ENCODE measurements at regions not wholly inside any gene's neighbourhood (a gene's known extent, or its start where the extent isn't known, plus 50 kb on each side); places are given as distances from the start of the nearest gene placed in this dataset.
"Not testable (repeated sequence)": the region's sequence is repeated elsewhere in the genome, so short reads cannot be mapped to it uniquely, and the experiment has no call there.

GRCh38 chr12:83559650-83560049 lies 872.9 kb downstream of the TMTC2 start:
- Histone ChIP-seq H3K9ac (ENCODE audit: low read length) (no peak overlapping the region), H4K20me1 (ENCODE audit: insufficient read depth, low read length) (no peaks in the 10 kb centered on the region), H3K9me3 (ENCODE audit: low read length) (no peaks in the 10 kb centered on the region), H3K36me3 (ENCODE audit: insufficient read depth, low read length) (no peaks in the 10 kb centered on the region), H3K4me2 (ENCODE audit: low read length) (no peak overlapping the region), H2AFZ (ENCODE audit: low read length) (no peak overlapping the region), H3K4me3 (ENCODE audit: low read depth, low read length, poor library complexity, severe bottlenecking) (no peak overlapping the region), H3K27me3 (ENCODE audit: insufficient read depth, low read length) (no peaks in the 10 kb centered on the region), H3K27ac (ENCODE audit: low read depth, low read length, poor library complexity, severe bottlenecking) (no peak overlapping the region), H3K4me1 (ENCODE audit: insufficient read depth, low read length, severe bottlenecking) (no peaks in the 10 kb centered on the region), H3K79me2 (ENCODE audit: insufficient read depth, low read length) (no peaks in the 10 kb centered on the region), H3K9me2 (ENCODE audit: low read depth, low read length) (no peaks in the 10 kb centered on the region), H3F3A (ENCODE audit: insufficient read depth, low read length) (no peaks in the 10 kb centered on the region)
- TF ChIP-seq CTCF (IDR thresholded peaks at IDR 0.05; ENCODE audit: low read length) (no peak), EZH2 (IDR thresholded peaks at IDR 0.05; ENCODE audit: borderline replicate concordance, low read length) (no peak)

GRCh38 chr12:83556040-83556439 lies 869.3 kb downstream of the TMTC2 start:
- not testable (repeated sequence) for H3K4me2 ChIP-seq (ENCODE audit: low read length); H4K20me1 ChIP-seq (ENCODE audit: insufficient read depth, low read length); H3K36me3 ChIP-seq (ENCODE audit: insufficient read depth, low read length); H3K4me3 ChIP-seq (ENCODE audit: low read depth, low read length, poor library complexity, severe bottlenecking); H3K27ac ChIP-seq (ENCODE audit: low read depth, low read length, poor library complexity, severe bottlenecking); H3K9me2 ChIP-seq (ENCODE audit: low read depth, low read length); H3K9ac ChIP-seq (ENCODE audit: low read length); H3K9me3 ChIP-seq (ENCODE audit: low read length); H2AFZ ChIP-seq (ENCODE audit: low read length); H3K4me1 ChIP-seq (ENCODE audit: insufficient read depth, low read length, severe bottlenecking); H3F3A ChIP-seq (ENCODE audit: insufficient read depth, low read length); H3K79me2 ChIP-seq (ENCODE audit: insufficient read depth, low read length); H3K27me3 ChIP-seq (ENCODE audit: insufficient read depth, low read length)

- no peak overlapping the region for H3K4me2 ChIP-seq (ENCODE audit: low read length)
- no peak overlapping the region for H3K4me3 ChIP-seq (ENCODE audit: low read depth, low read length, poor library complexity, severe bottlenecking)
- no peak overlapping the region for H2AFZ ChIP-seq (ENCODE audit: low read length)
- H3F3A ChIP-seq (ENCODE audit: insufficient read depth, low read length): no peaks in the 10 kb centered on the region
- H3K27me3 ChIP-seq (ENCODE audit: insufficient read depth, low read length): no peaks in the 10 kb centered on the region
- H3K9me3 ChIP-seq (ENCODE audit: low read length): no peaks in the 10 kb centered on the region
- H3K9me2 ChIP-seq (ENCODE audit: low read depth, low read length): no peaks in the 10 kb centered on the region
- no peak overlapping the region for H3K9ac ChIP-seq (ENCODE audit: low read length)
- no peaks in the 10 kb centered on the region for H3K36me3 ChIP-seq (ENCODE audit: insufficient read depth, low read length)
- no peak for TF ChIP-seq CTCF (IDR thresholded peaks at IDR 0.05; ENCODE audit: low read length)
- TF ChIP-seq EZH2 (IDR thresholded peaks at IDR 0.05; ENCODE audit: borderline replicate concordance, low read length): no peak
- no peaks in the 10 kb centered on the region for H3K79me2 ChIP-seq (ENCODE audit: insufficient read depth, low read length)
- H4K20me1 ChIP-seq (ENCODE audit: insufficient read depth, low read length): no peaks in the 10 kb centered on the region
- no peaks in the 10 kb centered on the region for H3K4me1 ChIP-seq (ENCODE audit: insufficient read depth, low read length, severe bottlenecking)
- no peak overlapping the region for H3K27ac ChIP-seq (ENCODE audit: low read depth, low read length, poor library complexity, severe bottlenecking)
These were observed 854.7 kb downstream of the TMTC2 start for GRCh38 chr12:83541446-83541845.

- Histone ChIP-seq H3K4me2 (ENCODE audit: low read length) (no peak overlapping the region), H3K9ac (ENCODE audit: low read length) (no peak overlapping the region), H3K27me3 (ENCODE audit: insufficient read depth, low read length) (no peaks in the 10 kb centered on the region), H3K9me2 (ENCODE audit: low read depth, low read length) (no peaks in the 10 kb centered on the region), H3K79me2 (ENCODE audit: insufficient read depth, low read length) (no peaks in the 10 kb centered on the region), H3K4me1 (ENCODE audit: insufficient read depth, low read length, severe bottlenecking) (no peaks in the 10 kb centered on the region), H4K20me1 (ENCODE audit: insufficient read depth, low read length) (no peaks in the 10 kb centered on the region), H3K4me3 (ENCODE audit: low read depth, low read length, poor library complexity, severe bottlenecking) (no peak overlapping the region), H3K9me3 (ENCODE audit: low read length) (no peaks in the 10 kb centered on the region), H3K27ac (ENCODE audit: low read depth, low read length, poor library complexity, severe bottlenecking) (no peak overlapping the region), H3K36me3 (ENCODE audit: insufficient read depth, low read length) (no peaks in the 10 kb centered on the region), H3F3A (ENCODE audit: insufficient read depth, low read length) (no peaks in the 10 kb centered on the region), H2AFZ (ENCODE audit: low read length) (no peak overlapping the region)
- TF ChIP-seq EZH2 (IDR thresholded peaks at IDR 0.05; ENCODE audit: borderline replicate concordance, low read length) (no peak), CTCF (IDR thresholded peaks at IDR 0.05; ENCODE audit: low read length) (no peak)
These were observed 851.8 kb downstream of the TMTC2 start for GRCh38 chr12:83538361-83538965.
